Calu3 (cell line): ENCODE measurements at regions not wholly inside any gene's neighbourhood (a gene's known extent, or its start where the extent isn't known, plus 50 kb on each side); places are given as distances from the start of the nearest gene placed in this dataset.

Experiments
- BruUV-seq: library from RNA; stranded (reverse); fragments of 400-500 nt; replicated peaks from 2 replicates; lab custom pipeline; 2021; lab: Mats Ljungman, UMichigan
- CTCF ChIA-PET: fragments of 300-600 bp; sonication (Branson Sonifier 250); formaldehyde crosslinking; loops from one replicate; lab custom pipeline; 2022; ENCODE audit warnings: antibody characterized with exemption; lab: Charles Lee
- DNase-seq: peaks from one replicate; pipeline ENCODE4 v3.0.0; 2022
- H3K27ac Mint-ChIP-seq: one replicate; pipeline ENCODE4 v1.8.0; 2022; ENCODE audit warnings: mixed read lengths; ENCODE audit not compliant: unreplicated experiment
- H3K27me3 Mint-ChIP-seq: one replicate; pipeline ENCODE4 v1.8.0; 2022; ENCODE audit warnings: mixed read lengths; ENCODE audit not compliant: unreplicated experiment
- H3K36me3 Mint-ChIP-seq: one replicate; pipeline ENCODE4 v1.8.0; 2022; ENCODE audit warnings: mild to moderate bottlenecking, moderate library complexity, mixed read lengths; ENCODE audit not compliant: insufficient read depth, unreplicated experiment
- H3K4me1 Mint-ChIP-seq: one replicate; pipeline ENCODE4 v1.8.0; 2022; ENCODE audit warnings: mild to moderate bottlenecking, low read depth, mixed read lengths; ENCODE audit not compliant: unreplicated experiment
- H3K4me3 Mint-ChIP-seq: one replicate; pipeline ENCODE4 v1.8.0; 2022; ENCODE audit warnings: mild to moderate bottlenecking, low read depth, moderate library complexity, mixed read lengths; ENCODE audit not compliant: unreplicated experiment
- H3K9me3 Mint-ChIP-seq: one replicate; pipeline ENCODE4 v1.8.0; 2022; ENCODE audit warnings: low read depth, mixed read lengths; ENCODE audit not compliant: unreplicated experiment
- intact Hi-C: fragments of 100-400 bp; cut with micrococcal nuclease; formaldehyde crosslinking; loops from one replicate; pipeline ENCODE4 v1.10.0; 2022; ENCODE audit not compliant: unreplicated experiment
- TF ChIP-seq, protein P1 (sequence below): fragments of 200-600 bp; IDR thresholded peaks from one replicate; pipeline ENCODE4 v1.8.0; 2022; ENCODE audit warnings: antibody characterized with exemption; ENCODE audit not compliant: unreplicated experiment

DNA sequence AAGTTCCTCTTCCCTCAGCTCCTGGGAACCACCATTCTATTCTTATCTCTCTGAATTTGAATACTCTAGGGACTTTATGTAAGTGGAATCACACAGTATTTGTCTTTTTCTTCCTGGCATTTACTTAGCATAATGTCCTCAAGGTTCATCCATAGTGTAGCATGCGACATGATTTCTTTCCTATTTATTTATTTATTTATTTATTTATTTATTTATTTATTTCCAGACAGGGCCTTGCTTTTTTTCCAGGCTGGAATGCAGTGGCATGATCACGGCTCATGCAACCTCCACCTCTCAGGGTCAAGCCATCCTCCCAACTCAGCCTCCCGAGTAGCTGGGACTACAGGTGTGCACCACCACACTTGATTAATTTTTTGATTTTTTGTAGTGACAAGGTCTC is 142.1 kb downstream of the GPBP1 start:
- DNase-seq: no peak
- intact Hi-C loops: no loop called here
- Mint-ChIP-seq H3K4me1 (peaks cover 9% of the 10 kb centered on the region), H3K27ac (no peak overlapping the region), H3K9me3 (no peaks in the 10 kb centered on the region), H3K36me3 (no peaks in the 10 kb centered on the region), H3K4me3 (no peak overlapping the region), H3K27me3 (no peaks in the 10 kb centered on the region)
- no TSS peak for BruUV-seq
- CTCF ChIA-PET: interaction anchor here (0.7 kb wide), 1 partner anchor 453 kb away, joined by 5 read pairs; no protein-coding TSS in a partner anchor
- TF ChIP-seq, protein P1, sequence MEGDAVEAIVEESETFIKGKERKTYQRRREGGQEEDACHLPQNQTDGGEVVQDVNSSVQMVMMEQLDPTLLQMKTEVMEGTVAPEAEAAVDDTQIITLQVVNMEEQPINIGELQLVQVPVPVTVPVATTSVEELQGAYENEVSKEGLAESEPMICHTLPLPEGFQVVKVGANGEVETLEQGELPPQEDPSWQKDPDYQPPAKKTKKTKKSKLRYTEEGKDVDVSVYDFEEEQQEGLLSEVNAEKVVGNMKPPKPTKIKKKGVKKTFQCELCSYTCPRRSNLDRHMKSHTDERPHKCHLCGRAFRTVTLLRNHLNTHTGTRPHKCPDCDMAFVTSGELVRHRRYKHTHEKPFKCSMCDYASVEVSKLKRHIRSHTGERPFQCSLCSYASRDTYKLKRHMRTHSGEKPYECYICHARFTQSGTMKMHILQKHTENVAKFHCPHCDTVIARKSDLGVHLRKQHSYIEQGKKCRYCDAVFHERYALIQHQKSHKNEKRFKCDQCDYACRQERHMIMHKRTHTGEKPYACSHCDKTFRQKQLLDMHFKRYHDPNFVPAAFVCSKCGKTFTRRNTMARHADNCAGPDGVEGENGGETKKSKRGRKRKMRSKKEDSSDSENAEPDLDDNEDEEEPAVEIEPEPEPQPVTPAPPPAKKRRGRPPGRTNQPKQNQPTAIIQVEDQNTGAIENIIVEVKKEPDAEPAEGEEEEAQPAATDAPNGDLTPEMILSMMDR: no peak
